GM19455 (cell line): ENCODE measurements at regions not wholly inside any gene's neighbourhood (a gene's known extent, or its start where the extent isn't known, plus 50 kb on each side); places are given as distances from the start of the nearest gene placed in this dataset.

Source experiments
- ATAC-seq: cut with Tn5 transposase; IDR thresholded peaks from one replicate; pipeline ENCODE4 v1.9.1; 2021; ENCODE audit not compliant: unreplicated experiment

DNA sequence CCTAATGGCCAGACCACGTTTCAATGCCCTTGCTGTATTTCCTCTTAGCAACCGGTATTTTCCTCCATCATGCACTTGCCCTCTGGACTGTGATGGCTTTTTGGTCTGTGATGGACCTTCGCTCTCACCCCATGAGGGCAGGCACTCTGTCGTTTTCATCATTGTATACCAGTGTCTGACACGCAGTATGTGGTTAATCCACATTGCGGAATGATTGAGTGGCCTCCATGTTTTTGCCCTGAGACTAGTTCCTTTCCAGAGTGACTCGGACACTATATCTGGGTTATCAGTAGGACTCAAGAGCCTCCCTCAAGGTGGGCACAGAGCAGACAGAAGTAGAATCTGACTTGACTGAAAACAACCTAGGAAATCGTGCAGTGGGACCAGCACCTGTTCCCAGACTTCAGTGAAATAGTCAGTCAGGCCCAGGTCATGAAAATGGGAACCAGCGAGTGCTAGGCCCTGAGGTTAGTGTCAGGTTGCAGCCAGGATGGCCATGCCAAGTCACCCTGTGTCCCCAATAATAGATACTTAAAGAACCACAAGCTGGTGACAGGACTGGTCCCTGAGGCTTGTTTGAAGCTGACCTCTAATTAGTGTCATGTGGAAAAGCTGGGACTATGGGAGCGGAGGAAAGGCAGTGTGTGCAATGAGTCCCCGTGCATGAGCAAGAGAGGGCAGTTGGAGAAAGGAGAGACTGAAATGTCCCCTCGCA is 464.7 kb downstream of the INSC start:
- no peak for ATAC-seq

DNA sequence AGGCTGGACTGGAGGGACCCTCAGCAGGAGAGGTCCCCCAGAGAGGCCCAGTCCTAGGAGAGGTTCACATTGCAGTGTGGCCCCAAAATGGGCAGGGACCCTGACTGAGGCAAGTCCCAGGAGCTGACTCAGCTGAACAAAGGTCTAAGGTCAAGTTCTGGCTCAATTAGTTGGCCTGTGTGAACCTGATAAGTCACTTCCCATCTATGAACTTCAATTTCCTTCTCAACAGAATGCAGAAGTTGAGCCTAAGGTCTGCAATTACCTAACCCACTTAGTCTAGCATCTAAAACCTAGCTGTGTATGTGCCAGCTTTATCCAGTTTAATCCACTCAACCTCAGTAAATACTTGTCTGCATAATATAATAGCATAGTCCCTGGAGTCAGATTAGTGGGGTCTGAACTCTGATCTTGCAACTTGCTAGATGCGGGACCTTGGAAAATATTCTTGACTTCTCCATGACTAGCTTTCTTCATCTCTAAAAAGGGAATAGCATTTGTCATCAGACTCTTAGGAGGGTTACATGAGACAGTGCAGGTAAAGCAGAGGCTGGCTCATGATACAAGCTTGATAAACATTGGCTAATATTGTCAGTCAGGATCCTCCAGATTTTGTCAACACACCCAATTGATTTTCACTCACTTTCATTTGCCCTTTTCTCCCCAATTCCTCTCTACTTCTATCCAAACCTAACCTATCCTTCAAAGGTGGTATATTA is 465.5 kb downstream of the INSC start:
- ATAC-seq, result no peak

DNA sequence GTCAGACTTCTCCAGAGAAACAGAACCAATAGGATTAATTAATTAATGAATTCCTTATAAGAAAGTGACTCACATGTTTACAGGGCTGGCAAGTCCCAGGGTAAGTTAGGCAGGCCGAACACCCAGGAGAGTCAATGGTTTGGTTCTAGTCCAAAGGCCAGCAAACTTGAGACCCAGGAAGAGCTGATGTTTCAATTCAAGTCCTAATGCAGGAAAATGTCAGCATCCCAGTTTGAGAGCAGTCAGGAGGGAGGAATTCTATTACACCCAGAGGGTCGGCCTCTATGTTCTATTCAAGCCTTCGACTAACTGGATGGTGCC is 466.0 kb downstream of the INSC start:
- ATAC-seq, result no peak

DNA sequence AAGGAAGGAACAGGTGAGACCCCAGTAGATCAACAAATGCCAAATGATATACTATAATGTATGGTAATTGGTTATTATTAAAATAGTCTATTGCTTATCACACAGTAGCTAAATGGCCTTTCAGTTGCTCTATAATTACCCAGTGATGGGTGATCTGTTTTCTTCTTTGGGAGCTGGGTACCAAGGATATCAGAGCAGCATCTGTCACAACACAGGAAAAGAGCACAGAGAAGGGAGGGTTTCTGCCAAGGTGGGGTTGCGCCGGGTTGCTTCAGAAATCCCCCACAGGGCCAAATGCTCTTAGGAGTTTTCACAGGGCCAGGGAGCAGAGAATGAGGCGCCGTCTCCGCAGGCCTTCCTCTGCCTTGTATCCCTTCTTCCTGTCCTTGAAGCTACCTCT is 469.4 kb downstream of the INSC start:
- no peak for ATAC-seq

DNA sequence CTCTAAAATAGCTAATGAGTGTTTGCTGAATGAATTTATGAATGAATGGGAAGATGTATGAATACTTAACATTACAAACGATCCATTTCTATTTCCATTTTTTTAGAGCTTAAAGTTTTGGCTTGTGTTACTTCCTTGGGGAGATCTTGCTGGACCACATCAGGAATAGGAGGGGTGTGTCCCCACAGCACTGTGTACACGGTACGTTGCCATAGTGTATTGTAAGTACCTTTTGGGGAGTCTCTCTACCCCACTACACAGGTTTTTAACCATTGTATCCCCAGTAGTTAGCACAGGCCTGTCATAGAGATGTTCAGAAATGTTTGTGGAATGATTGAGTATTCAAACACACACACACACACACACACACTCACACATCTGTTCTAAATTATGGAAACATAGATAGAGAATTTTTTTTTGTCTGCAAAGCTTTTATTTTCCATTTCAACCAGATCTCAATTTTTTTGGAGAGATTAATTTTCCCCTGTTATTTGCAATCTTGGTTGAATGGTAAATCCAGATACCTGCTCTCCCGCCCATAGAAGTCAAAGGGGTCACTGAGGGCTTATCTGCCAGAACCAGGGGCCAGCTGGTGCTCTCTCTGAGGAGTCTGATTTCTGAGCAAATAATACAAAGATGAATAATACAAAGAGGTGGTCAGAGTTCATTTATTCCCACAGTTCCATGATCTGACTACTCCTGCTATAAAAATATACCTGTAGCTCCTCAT is 471.0 kb downstream of the INSC start:
- ATAC-seq, result no peak

DNA sequence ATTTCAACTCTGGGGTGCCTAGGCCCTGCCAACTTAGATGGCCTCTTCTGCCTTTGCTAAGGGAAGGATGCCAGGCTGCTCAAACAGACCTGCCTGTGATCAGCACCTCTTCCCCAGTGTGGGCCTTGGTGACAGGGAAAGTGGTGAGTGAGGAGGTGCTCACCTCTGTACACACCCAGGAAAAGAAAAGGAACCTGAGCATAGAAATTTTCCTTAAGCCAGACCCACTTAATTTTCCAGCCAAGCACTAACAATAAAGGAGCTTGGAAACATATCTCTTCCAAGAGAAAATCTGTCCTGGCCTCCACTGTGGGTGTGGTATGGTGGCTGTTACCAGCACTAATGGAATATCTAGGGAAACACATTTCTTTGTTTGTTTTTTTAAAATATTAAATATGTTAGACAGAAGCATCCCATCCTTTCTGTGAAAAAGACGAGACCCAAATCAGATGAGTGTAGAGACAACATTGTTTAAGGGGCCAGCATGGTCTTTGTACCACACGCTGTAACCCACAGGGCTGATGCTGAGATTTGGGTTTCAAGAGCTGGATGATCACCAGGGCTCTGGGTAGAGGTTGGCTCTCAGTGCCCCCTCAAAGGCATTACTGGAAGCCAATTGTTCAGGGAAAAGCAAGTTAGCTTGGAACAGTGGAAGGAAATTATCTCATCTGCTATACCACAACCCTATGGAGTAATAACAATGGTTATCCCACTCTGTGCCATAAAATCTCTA is 472.2 kb downstream of the INSC start:
- ATAC-seq, result no peak

DNA sequence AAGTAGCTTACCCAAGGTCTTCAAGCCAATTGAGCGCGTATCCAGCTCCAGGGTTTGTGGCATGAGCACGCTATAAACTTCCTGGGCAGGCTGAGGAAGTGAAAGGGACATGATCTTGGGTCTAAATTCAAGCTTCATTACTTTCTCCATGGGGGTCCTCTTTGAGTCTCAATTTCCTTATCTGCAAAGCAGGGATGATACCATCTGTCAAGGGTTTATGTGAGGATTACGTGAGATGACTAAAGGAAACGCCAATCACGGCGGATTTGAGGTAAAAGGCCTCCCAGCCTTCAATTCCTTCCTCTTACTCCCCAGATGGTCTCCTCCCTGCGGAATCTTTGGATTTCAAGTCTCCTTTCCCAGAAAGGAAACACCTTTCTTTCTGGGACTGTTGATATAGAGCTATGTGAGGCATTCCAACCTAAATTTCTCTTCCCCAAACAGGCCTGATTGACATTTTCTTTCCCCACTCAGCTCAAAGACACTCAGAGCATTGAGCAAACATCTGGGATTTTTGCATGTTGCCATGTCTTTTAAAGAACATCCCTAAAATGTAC is 474.4 kb downstream of the INSC start:
- ATAC-seq, result no peak

DNA sequence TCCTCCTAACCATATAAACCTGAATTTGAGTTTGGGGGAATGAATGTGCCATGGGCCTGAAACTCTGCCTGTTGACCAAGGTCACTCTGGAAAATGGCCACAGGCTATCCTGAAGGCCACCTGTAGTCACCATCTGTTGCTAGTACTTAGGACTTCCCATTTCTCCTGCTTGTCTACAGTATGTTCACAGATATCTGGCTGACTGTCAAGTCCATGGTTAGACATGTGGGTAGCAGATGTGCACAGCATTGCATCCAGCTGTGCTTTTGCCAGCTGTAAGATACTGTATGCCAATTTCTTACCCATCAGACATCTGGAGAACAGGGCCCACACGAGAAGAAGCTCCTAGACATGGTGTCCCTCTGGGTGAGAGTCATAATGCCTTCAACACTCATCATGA is 475.4 kb downstream of the INSC start:
- ATAC-seq, result no peak

DNA sequence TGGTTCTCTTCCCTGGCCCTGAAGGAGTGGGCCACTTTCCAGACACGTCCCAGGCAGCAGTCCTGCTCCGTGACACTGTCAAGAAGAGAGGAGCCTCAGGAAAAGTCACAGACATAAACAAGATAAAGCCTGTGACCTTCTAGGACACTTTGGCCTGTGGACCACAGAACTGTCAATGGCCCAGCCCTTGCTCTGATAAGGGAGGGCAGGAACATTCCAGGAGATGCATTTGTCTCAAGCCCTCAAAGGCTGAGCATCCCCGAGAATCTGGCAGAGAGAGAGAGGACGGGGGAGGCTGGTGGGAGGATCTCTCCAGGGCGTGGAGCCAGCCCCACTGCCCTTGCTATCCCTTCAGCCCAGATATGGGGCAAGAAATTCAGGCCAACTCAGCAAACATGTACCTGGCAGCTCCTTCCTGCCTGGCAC is 476.4 kb downstream of the INSC start:
- ATAC-seq, result no peak

DNA sequence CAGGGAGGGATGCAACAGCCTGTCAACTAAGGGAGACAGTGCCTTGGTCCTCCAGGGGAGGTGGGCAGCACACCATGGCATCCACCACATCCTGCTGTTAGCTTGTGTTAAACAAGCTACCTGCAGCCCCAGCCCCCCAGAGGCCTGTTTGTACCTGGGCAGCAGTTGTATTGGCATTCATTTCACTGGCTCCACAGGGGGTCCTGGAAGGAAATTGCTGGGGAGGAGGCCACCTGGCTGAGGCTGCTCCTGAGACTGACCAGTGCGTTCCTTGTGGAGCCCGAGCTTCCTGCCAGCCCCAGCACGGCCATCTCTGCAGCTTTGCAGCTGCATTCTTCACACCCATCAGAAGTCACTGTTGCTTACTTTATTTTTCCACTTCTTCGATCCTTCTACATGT is 479.9 kb downstream of the INSC start:
- ATAC-seq, result no peak

DNA sequence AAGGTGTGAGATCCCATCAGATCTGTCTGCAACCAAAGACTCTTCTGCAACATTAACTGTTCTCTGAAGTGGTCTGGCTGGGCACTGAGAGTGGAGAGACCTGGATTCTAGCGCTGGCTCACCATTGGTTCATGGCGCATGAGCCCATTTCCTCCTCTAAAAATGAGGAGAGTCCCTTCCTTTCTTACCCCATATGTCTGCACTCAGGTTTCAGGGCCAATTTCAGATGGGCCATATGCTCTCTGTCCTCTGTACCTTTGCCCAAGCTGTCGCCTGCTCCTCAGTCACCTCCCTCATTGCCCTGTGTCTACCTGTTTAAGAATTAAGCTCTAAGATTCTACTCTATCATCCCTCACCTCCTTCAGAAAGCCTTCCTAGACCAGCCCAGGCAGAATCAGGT is 484.7 kb downstream of the INSC start:
- ATAC-seq, result no peak

DNA sequence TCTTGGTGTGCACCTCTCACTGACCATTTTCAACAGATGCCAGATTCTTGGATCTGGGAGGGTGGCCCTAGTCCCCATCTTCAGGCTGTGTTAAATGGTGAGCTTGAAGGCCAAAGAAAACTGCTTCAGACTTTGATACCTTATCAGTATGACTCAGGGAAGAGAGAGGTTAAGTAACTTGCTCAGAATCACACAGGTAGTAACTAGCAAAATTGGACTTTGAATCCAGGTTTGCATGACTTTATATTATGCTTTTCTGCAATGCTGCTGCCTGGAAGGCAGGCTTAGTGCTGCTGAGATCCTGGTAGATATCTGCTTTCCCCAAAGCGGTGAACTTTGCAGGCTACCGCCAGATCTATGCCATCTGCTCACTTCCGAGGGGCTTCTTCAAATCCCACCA is 487.3 kb downstream of the INSC start:
- no peak for ATAC-seq

DNA sequence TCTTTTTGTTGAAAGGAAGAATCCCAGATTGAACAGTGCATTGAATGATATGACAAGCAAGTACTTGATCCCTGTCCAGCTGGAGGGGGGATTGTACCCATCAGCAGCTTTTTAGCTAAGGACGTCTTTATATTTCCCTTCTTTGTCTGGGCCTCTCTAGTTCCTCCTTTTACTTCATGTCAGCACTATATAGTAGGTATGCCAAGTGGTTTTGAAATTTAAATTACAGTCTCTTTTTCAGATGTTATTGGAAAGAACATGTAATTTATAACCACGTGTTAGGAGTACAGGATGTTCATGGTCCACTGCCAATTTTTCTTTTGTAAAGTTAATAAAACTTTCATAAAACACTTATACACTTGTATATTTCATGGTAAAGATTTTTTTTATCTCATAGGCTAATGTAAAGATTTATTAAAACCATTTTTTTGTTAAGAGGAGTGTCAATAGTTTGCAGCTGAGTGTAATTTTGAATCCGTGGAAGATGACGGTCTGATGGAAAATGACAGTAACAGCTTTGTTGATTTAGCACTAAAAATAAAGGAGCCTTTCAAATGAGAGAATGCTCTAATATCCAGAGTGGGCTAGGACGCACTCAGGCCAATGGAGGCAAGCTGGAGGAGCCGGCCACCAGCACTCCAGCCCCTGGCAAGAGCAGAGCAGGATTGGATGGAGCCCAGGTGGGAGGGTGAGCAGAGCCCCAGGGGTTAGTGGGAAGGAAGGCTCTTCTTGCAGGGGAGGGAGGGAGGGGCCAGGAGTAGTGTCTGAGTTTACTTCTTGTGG is 488.3 kb downstream of the INSC start:
- ATAC-seq, result no peak

DNA sequence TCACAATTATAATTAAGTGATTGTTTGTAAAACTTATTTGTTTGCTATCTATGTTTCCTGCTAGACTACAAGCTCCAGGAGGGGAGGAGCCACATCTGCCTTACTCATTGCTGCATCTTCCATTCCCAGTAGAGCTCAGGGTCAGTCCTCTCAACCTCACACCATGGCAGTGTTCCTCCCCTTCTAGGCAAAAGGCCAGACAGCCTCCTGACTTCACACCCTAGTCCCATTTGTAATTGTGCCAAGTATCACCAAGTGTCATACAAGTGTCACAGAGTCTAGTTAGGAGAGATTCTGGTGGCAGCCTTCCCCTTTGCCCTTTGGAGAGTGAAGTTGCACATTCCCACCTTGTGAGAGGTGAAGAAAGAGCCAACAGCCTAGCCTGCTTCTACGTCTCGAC is 490.4 kb downstream of the INSC start:
- ATAC-seq, result no peak

DNA sequence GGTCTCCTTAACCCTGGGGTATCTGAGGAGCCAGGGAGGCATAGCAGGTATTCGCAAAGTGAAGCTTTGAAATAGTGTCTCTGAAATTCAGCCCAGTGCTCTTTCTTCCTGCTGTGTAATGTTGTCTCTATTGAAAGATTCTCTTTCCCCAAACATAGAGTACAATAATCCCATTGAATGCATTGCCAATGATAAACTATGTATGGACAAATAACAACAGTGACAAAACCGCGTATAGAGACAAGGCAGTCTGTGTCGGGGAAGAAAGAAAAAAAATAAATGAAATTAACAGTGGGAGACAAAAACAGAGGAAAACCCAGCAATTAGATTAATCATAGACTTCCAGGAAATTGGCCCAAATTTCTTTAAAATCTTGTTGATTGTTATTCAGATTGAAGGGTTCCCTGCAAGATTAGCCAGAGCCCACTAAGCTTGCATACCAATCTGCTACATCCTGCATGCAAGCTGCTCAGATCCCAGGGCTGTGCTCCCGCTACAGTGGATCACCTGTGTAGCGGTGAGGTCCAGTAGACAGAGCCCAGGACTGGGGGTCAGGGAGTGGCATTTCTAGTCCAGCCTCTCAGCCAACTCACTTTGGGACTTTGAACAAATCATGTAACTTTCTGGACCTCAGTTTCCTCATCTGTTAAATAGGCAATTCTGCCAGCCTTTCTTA is 492.8 kb downstream of the INSC start:
- ATAC-seq, result no peak

DNA sequence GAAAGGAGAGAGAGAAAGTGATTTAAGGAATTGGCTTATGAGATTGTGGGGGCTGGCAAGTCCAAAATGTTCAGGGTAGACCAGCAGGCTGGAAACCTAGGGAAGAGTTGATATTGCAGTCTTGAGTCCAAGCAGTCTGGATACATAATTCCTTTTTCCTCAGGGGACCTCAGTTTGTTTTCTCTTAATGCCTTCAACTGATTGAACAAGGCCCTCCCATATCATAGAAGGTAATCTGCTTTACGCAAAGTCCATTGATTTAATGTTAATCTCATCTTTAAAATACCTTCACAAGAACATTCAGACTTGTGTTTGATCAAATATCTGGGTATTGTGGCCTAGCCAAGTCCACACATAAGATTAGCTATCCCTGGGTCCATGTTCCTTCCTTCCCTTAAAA is 494.7 kb downstream of the INSC start:
- ATAC-seq, result no peak

DNA sequence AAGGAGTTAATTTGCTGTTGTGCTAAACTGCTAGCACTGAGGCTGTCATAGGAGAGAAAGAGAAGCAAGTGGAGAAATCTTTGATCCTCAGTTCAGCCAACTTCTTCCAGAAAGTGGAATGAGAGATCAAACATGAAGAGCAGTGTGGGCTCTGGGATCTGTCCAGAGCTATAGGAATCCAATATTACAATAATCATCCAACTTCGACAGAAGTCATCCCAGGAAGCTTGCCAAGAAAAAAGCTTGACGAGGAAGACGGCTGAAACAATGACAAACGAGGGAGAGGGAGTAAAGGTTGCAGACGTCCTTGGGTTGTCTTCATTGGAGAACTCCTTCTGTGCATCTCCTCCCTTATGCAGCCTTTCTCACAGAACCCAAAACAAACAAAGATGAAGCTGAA is 496.2 kb downstream of the INSC start:
- ATAC-seq, result no peak

DNA sequence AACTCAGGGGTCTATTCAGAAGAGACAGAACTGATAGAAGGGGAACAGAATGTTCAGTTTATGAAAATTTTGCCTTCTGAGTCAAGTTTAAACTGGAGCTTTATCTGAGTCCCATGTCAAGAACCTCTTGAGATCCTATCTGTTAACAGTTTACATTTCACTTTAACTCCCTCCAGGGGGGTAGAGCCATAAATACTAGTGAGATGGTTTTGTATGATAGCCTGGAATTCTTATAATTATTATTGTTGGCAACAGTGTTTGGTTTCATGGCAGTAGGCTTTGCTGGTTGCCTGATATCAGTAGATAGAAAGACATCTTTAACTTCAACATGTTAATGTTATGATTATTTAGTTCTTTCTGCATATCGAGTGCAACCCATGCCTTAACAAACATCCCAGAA is 498.5 kb downstream of the INSC start:
- ATAC-seq, result no peak

DNA sequence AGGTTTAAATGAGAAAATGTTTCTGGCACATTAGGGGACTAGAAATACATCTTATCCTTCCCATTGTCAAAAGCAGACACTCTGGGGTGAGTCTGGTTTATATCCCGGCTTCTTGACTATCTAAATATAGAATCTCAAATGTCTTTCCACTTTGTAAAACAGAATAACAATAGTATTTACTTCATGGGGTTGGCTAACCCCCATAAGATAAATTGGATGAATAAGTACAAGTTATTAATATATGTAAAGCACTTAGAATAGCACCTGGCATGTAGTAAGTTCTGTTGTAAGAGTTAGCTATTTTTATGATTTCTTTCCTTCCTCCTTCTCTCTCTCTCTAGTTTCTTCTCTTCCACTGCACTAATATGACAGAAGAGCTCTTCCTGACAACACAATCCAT is 499.1 kb downstream of the INSC start:
- no peak for ATAC-seq
